Colonic mucosa (tissue), 4 donors: ENCODE measurements at regions not wholly inside any gene's neighbourhood (a gene's known extent, or its start where the extent isn't known, plus 50 kb on each side); places are given as distances from the start of the nearest gene placed in this dataset.

Experiments used
- DNase-seq: peaks from one replicate; pipeline ENCODE4 v3.0.0-alpha.2; 2020
- H3K27ac ChIP-seq: fragments of 200-600 bp; one replicate; pipeline ENCODE4 v1.8.0; 2021
- H3K27me3 ChIP-seq: fragments of 200-600 bp; one replicate; pipeline ENCODE4 v1.8.0; 2021
- H3K36me3 ChIP-seq: fragments of 200-600 bp; one replicate; pipeline ENCODE4 v1.8.0; 2021
- H3K4me1 ChIP-seq: fragments of 200-600 bp; one replicate; pipeline ENCODE4 v1.8.0; 2021; ENCODE audit warnings: mild to moderate bottlenecking
- H3K4me3 ChIP-seq: fragments of 200-600 bp; one replicate; pipeline ENCODE4 v1.8.0; 2021
- H3K9ac ChIP-seq, 2 donors: one replicate each; pipeline ENCODE4 v1.7.0; 2013; ENCODE audit warnings: control low read depth in 2 of 2, low read depth in 2 of 2, low read length in 2 of 2
- H3K9me3 ChIP-seq: fragments of 200-600 bp; one replicate; pipeline ENCODE4 v1.8.0; 2021
- CTCF ChIP-seq: fragments of 200-600 bp; IDR thresholded peaks from one replicate; pipeline ENCODE4 v1.8.0; 2022; ENCODE audit warnings: antibody characterized with exemption, mild to moderate bottlenecking
- intact Hi-C: fragments of 100-400 bp; cut with DNase I; formaldehyde crosslinking; loops from one replicate; pipeline ENCODE4 v1.14.1; 2022
- donor health status: healthy.
- donor health status: DM: no; HTN: no; CAD: no.
- donor health status: DM: no; HTN: no; CAD: no.

GRCh38 chr1:81308191-81308590, 492.5 kb upstream of the ADGRL2 start:
- no peak overlapping the region for H3K4me3 ChIP-seq
- TF ChIP-seq CTCF: no peak
- H3K9me3 ChIP-seq: no peaks in the 10 kb centered on the region
- DNase-seq: no peak
- H3K9ac ChIP-seq: no peak overlapping the region
- H3K27me3 ChIP-seq: no peaks in the 10 kb centered on the region
- H3K36me3 ChIP-seq: no peaks in the 10 kb centered on the region
- intact Hi-C loops: no loop called here
- H3K27ac ChIP-seq: no peak overlapping the region
- no peaks in the 10 kb centered on the region for H3K4me1 ChIP-seq

GRCh38 chr1:81307786-81308185, 492.9 kb upstream of the ADGRL2 start:
- TF ChIP-seq CTCF: no peak
- Histone ChIP-seq H3K4me1 (no peaks in the 10 kb centered on the region), H3K9ac (no peak overlapping the region), H3K27me3 (no peaks in the 10 kb centered on the region), H3K4me3 (no peak overlapping the region), H3K27ac (no peak overlapping the region), H3K36me3 (no peaks in the 10 kb centered on the region), H3K9me3 (no peaks in the 10 kb centered on the region)
- intact Hi-C loops: no loop called here
- DNase-seq: no peak

GRCh38 chr1:81305997-81306452, 494.7 kb upstream of the ADGRL2 start:
- peak overlapping the region in 1 of 2 donors; percentile 24 for H3K9ac ChIP-seq

GRCh38 chr1:81304187-81304586, 496.5 kb upstream of the ADGRL2 start:
- Histone ChIP-seq H3K36me3 (no peaks in the 10 kb centered on the region), H3K4me1 (no peaks in the 10 kb centered on the region), H3K4me3 (no peak overlapping the region), H3K27ac (no peak overlapping the region), H3K27me3 (no peaks in the 10 kb centered on the region), H3K9ac (no peak overlapping the region), H3K9me3 (no peaks in the 10 kb centered on the region)
- no peak for DNase-seq
- no peak for TF ChIP-seq CTCF
- intact Hi-C loops: no loop called here

More at GRCh38 chr1:81305997-81306452, 494.7 kb upstream of the ADGRL2 start:
- Histone ChIP-seq H3K4me1 (no peaks in the 10 kb centered on the region), H3K4me3 (peak overlapping the region; percentile 34), H3K27me3 (no peaks in the 10 kb centered on the region), H3K36me3 (no peaks in the 10 kb centered on the region), H3K27ac (no peak overlapping the region), H3K9me3 (no peaks in the 10 kb centered on the region)
- peak; percentile 33 for TF ChIP-seq CTCF
- DNase-seq: peak; percentile 23
- intact Hi-C loops: no loop called here

GRCh38 chr1:81299892-81300291, 500.8 kb upstream of the ADGRL2 start:
- no peak overlapping the region for H3K27ac ChIP-seq
- no peaks in the 10 kb centered on the region for H3K36me3 ChIP-seq
- intact Hi-C loops: no loop called here
- TF ChIP-seq CTCF: no peak
- H3K4me1 ChIP-seq: no peaks in the 10 kb centered on the region
- no peak overlapping the region for H3K9ac ChIP-seq
- H3K9me3 ChIP-seq: no peaks in the 10 kb centered on the region
- H3K27me3 ChIP-seq: no peaks in the 10 kb centered on the region
- no peak overlapping the region for H3K4me3 ChIP-seq
- no peak for DNase-seq

GRCh38 chr1:81298266-81298665, 502.5 kb upstream of the ADGRL2 start:
- Histone ChIP-seq H3K27me3 (no peaks in the 10 kb centered on the region), H3K9me3 (no peaks in the 10 kb centered on the region), H3K9ac (no peak overlapping the region), H3K27ac (no peak overlapping the region), H3K4me3 (no peak overlapping the region), H3K4me1 (no peaks in the 10 kb centered on the region), H3K36me3 (no peaks in the 10 kb centered on the region)
- DNase-seq: no peak
- intact Hi-C loops: no loop called here
- TF ChIP-seq CTCF: no peak
